Anterior cingulate cortex (tissue), 58 donors: ENCODE measurements at regions not wholly inside any gene's neighbourhood (a gene's known extent, or its start where the extent isn't known, plus 50 kb on each side); places are given as distances from the start of the nearest gene placed in this dataset.
A peak's percentile ranks its signal among the peaks of the same experiment; 100 is the strongest.
"Not testable (repeated sequence)": the region's sequence is repeated elsewhere in the genome, so short reads cannot be mapped to it uniquely, and the experiment has no call there.

Source experiments
- DNase-seq, 58 donors: peaks; one replicate each; lab custom pipeline; 2025; lab: John Stamatoyannopoulos, UW

- DNase-seq: no peak
Observed at GRCh38 chr13:71021825-71022422, 845.1 kb downstream of the DACH1 start.

GRCh38 chr13:71018995-71019394 lies 848.0 kb downstream of the DACH1 start:
- peak in 1 of 58 donors; percentile 3 for DNase-seq

GRCh38 chr13:71018544-71018943 lies 848.5 kb downstream of the DACH1 start:
- no peak for DNase-seq

GRCh38 chr13:71017607-71018006 lies 849.4 kb downstream of the DACH1 start:
- no peak for DNase-seq

- DNase-seq: no peak
Observed at GRCh38 chr13:71015516-71015915, 851.5 kb downstream of the DACH1 start.

GRCh38 chr13:71015021-71015420 lies 852.0 kb downstream of the DACH1 start:
- no peak for DNase-seq

GRCh38 chr13:71005919-71006318 lies 861.1 kb downstream of the DACH1 start:
- DNase-seq: no peak

- DNase-seq: no peak
Observed at GRCh38 chr13:70995338-70995737, 871.7 kb downstream of the DACH1 start.

GRCh38 chr13:70994191-70994590 lies 872.8 kb downstream of the DACH1 start:
- no peak for DNase-seq

- no peak for DNase-seq
Observed at GRCh38 chr13:70987043-70987442, 878.8 kb upstream of the KLHL1 start.

- DNase-seq: no peak
Observed at GRCh38 chr13:70985371-70985770, 877.1 kb upstream of the KLHL1 start.

GRCh38 chr13:70981219-70981618 lies 873.0 kb upstream of the KLHL1 start:
- not testable (repeated sequence) for DNase-seq

GRCh38 chr13:70969321-70969720 lies 861.1 kb upstream of the KLHL1 start:
- no peak for DNase-seq

GRCh38 chr13:70967564-70967963 lies 859.3 kb upstream of the KLHL1 start:
- DNase-seq: no peak

- no peak for DNase-seq
Observed at GRCh38 chr13:70964874-70965273, 856.6 kb upstream of the KLHL1 start.

- DNase-seq: no peak
Observed at GRCh38 chr13:70964124-70964523, 855.9 kb upstream of the KLHL1 start.

GRCh38 chr13:70960841-70961443 lies 852.7 kb upstream of the KLHL1 start:
- DNase-seq: peak in 3 of 58 donors; percentile 3 to 5 (median 5)

GRCh38 chr13:70959035-70959775 lies 851.0 kb upstream of the KLHL1 start:
- DNase-seq: no peak

GRCh38 chr13:70955887-70956286 lies 847.6 kb upstream of the KLHL1 start:
- DNase-seq: no peak

- no peak for DNase-seq
Observed at GRCh38 chr13:70950664-70951063, 842.4 kb upstream of the KLHL1 start.

GRCh38 chr13:70945506-70945905 lies 837.3 kb upstream of the KLHL1 start:
- DNase-seq: no peak

- DNase-seq: no peak
Observed at GRCh38 chr13:70941454-70941853, 833.2 kb upstream of the KLHL1 start.
